Endothelial cell of umbilical vein (primary cell): ENCODE measurements at regions not wholly inside any gene's neighbourhood (a gene's known extent, or its start where the extent isn't known, plus 50 kb on each side); places are given as distances from the start of the nearest gene placed in this dataset.

Experiments
- BruUV-seq: library from RNA; stranded (reverse); fragments of 400-500 nt; replicated peaks from 2 replicates; lab custom pipeline; 2021; lab: Mats Ljungman, UMichigan
- CTCF ChIA-PET: fragments of 300-600, 350-600 bp; sonication (Branson Sonifier 250); formaldehyde crosslinking; loops from one replicate; lab custom pipeline; 2021; ENCODE audit warnings: antibody characterized with exemption, inconsistent platforms; lab: Charles Lee
- POLR2A ChIA-PET: fragments of 300-600, 350-600 bp; sonication (Branson Sonifier 250); formaldehyde crosslinking; loops from one replicate; lab custom pipeline; 2021; ENCODE audit warnings: antibody characterized with exemption, inconsistent platforms; lab: Charles Lee
- DNase-seq: peaks from one replicate; pipeline ENCODE4 v3.0.0-alpha.2; 2011; ENCODE audit warnings: low read depth, low spot score
- FAIRE-seq: peaks from 2 replicates; lab custom pipeline; 2011; peaks lifted over from hg19 to GRCh38; lab: Jason Lieb, UNC
- H2AFZ ChIP-seq: 2 replicates; pipeline ENCODE4 v1.6.0; 2012; ENCODE audit warnings: low read depth, low read length, control low read depth, inconsistent platforms
- H3K27ac ChIP-seq: 2 replicates; pipeline ENCODE4 v1.5.1; 2011; ENCODE audit warnings: low read depth, mild to moderate bottlenecking, control low read depth, low read length, moderate library complexity; ENCODE audit not compliant: insufficient read depth
- H3K27me3 ChIP-seq, 2 experiments: 2 replicates each; pipeline versions ENCODE4 v1.6.0 to v1.6.1; 2011; ENCODE audit warnings: low read length in 2 of 2, mixed read lengths in 1 of 2; ENCODE audit not compliant: control insufficient read depth in 2 of 2, insufficient read depth in 2 of 2
- H3K36me3 ChIP-seq, 2 experiments: 2 replicates in 1 of 2; 3 replicates in 1 of 2; pipeline ENCODE4 v1.5.1; 2011; ENCODE audit warnings: low read length in 2 of 2, mild to moderate bottlenecking in 1 of 2, moderate library complexity in 1 of 2; ENCODE audit not compliant: control insufficient read depth in 2 of 2, insufficient read depth in 2 of 2; ENCODE audit errors: extremely low read depth in 1 of 2
- H3K4me1 ChIP-seq: 3 replicates; pipeline ENCODE4 v1.5.1; 2011; ENCODE audit warnings: mild to moderate bottlenecking, low read length; ENCODE audit not compliant: control insufficient read depth, insufficient read depth; ENCODE audit errors: extremely low read depth
- H3K4me2 ChIP-seq: 2 replicates; pipeline ENCODE4 v1.6.1; 2011; ENCODE audit warnings: low read length, control low read depth, mixed read lengths; ENCODE audit not compliant: insufficient read depth
- H3K4me3 ChIP-seq, 3 experiments: fragments of 200-600 bp in 1 of 3; sonication (generic), shearing (Covaris generic) in 1 of 3; replicated peaks in 1 of 3; 2 replicates each; pipeline ENCODE4 v1.5.1; 2011 to 2016; ENCODE audit warnings: control low read depth in 3 of 3, low read length in 3 of 3, mild to moderate bottlenecking in 2 of 3, inconsistent platforms in 1 of 3, low read depth in 1 of 3, moderate library complexity in 1 of 3; ENCODE audit not compliant: insufficient read depth in 1 of 3
- H3K79me2 ChIP-seq: 2 replicates; pipeline ENCODE4 v1.6.0; 2012; ENCODE audit warnings: low read length, inconsistent platforms; ENCODE audit not compliant: control insufficient read depth, insufficient read depth
- H3K9ac ChIP-seq: replicated peaks from 2 replicates; pipeline ENCODE3; 2011; ENCODE audit warnings: low read length, control low read depth; ENCODE audit not compliant: insufficient read depth; ENCODE audit errors: extremely low read depth
- H3K9me1 ChIP-seq: replicated peaks from 3 replicates; pipeline ENCODE4 v1.6.0; 2011; ENCODE audit warnings: mild to moderate bottlenecking, low read length; ENCODE audit not compliant: control insufficient read depth, insufficient read depth; ENCODE audit errors: extremely low read depth
- H3K9me3 ChIP-seq: replicated peaks from 2 replicates; pipeline ENCODE4 v1.5.1; 2012; ENCODE audit warnings: low read length, inconsistent platforms; ENCODE audit not compliant: control insufficient read depth, insufficient read depth
- H4K20me1 ChIP-seq: replicated peaks from 2 replicates; pipeline ENCODE3; 2011; ENCODE audit warnings: mild to moderate bottlenecking, low read length; ENCODE audit not compliant: control insufficient read depth, insufficient read depth; ENCODE audit errors: extremely low read depth
- EZH2 ChIP-seq: IDR thresholded peaks from 2 replicates; pipeline ENCODE4 v1.6.1; 2012; ENCODE audit warnings: borderline replicate concordance, low read depth, mild to moderate bottlenecking, moderate library complexity, low read length, inconsistent platforms; ENCODE audit not compliant: severe bottlenecking
- FOS ChIP-seq: IDR thresholded peaks from 2 replicates; pipeline ENCODE4 v1.6.1; 2011; ENCODE audit warnings: mild to moderate bottlenecking, low read length, moderate library complexity, borderline replicate concordance; ENCODE audit not compliant: insufficient read depth
- GATA2 ChIP-seq: IDR thresholded peaks from 2 replicates; pipeline ENCODE4 v1.7.0; 2011; ENCODE audit warnings: low read depth, mild to moderate bottlenecking, moderate library complexity, mixed read lengths, low read length; ENCODE audit not compliant: insufficient read length, insufficient read depth
- JUN ChIP-seq: IDR thresholded peaks from 2 replicates; pipeline ENCODE4 v1.6.1; 2011; ENCODE audit warnings: borderline replicate concordance, low read depth; ENCODE audit not compliant: insufficient read length, insufficient read depth
- MYC ChIP-seq: IDR thresholded peaks from one replicate; pipeline ENCODE4 v1.6.1; 2011; ENCODE audit warnings: mild to moderate bottlenecking, low read depth, low read length
- POLR2A ChIP-seq: IDR thresholded peaks from 2 replicates; pipeline ENCODE4 v1.6.1; 2012; ENCODE audit warnings: low read depth, mild to moderate bottlenecking, control low read depth, low read length
- POLR2AphosphoS5 ChIP-seq: IDR thresholded peaks from 2 replicates; pipeline ENCODE4 v1.6.1; 2012; ENCODE audit warnings: low read depth, mild to moderate bottlenecking, control low read depth, low read length, moderate library complexity; ENCODE audit not compliant: insufficient read depth
- dilution Hi-C: fragments of 300-500 bp; cut with MboI; formaldehyde crosslinking; loops from one replicate; pipeline ENCODE4 v1.15.0; 2019; ENCODE audit warnings: low sequenced_read_pairs; ENCODE audit not compliant: extremely low pct_ligation_motif_present
- intact Hi-C: fragments of 100-400 bp; cut with micrococcal nuclease; formaldehyde crosslinking; loops from one replicate; pipeline ENCODE4 v1.10.0; 2022
- TF ChIP-seq, protein P1 (sequence below), 2 donors: IDR thresholded peaks; 1 replicate in 1 of 2; 2 replicates in 1 of 2; pipeline ENCODE4 v1.5.1; 2011; ENCODE audit warnings: low read length in 2 of 2, mild to moderate bottlenecking in 2 of 2, moderate library complexity in 2 of 2, control low read depth in 1 of 2, inconsistent platforms in 1 of 2, low read depth in 1 of 2; ENCODE audit not compliant: insufficient read depth in 1 of 2; ENCODE audit errors: extremely low read depth in 1 of 2
- TF ChIP-seq, protein P2 (sequence below): IDR thresholded peaks from 2 replicates; pipeline ENCODE4 v1.6.1; 2011; ENCODE audit not compliant: insufficient read depth, insufficient read length

DNA sequence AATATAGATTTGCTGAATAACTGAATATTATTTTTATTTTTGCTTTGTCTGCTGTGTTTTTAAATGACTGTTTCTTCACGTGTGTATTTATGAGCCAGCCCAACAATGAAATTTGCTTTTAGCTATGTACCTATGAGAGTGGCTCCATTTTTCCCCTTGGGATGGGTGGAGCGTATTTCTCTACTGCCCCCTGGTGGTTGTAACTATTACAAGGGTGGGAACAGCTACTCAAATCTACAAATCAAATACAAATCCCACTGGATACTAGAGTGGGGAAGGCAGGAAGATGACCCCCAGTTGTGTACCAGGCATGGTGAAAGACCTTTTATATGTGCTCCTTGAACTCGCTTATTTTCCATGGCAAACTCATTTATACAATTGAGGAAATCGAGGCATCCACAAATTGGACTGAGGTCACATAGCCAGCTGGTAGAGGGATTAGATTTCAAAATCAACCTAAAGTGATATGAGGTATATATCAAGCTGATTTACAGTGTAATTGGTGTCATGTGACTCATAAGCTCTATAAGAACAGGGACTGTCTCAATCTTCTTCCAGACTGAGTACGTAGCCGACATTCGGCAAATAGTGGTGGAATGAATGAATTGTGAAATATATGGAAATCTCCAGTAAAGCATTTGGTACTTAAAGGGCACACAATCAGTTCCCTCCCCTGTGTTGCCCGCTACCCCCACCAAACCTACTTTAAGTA, 69.5 kb upstream of the VEPH1 start:
- Histone ChIP-seq H3K79me2 (no peaks in the 10 kb centered on the region), H3K27ac (no peak overlapping the region)
- POLR2A ChIA-PET: interaction anchor here (0.7 to 1.3 kb wide), 2 partner anchors 41 to 44 kb away, joined by 3 to 23 read pairs; no protein-coding TSS in a partner anchor

DNA sequence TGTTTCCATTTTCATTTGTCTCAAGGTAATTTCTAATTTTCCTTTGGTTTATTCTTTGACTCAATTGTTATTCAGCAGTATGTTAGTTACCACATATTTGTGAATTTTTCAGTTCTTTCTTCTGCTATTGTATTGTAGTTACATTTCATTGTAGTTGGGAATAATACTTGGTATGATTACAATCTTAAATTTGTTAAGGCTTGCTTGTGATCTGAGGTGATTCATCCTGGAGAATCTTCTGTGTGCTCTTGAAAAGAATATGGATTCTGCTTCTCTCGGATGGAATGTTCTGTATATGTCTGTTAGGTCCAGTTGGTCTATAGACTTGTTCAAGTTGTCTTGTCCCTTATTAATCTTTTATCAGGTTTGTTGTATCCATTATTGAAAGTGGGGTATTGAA, 63.4 kb upstream of the VEPH1 start:
- H3K4me3 ChIP-seq: no peak overlapping the region
- POLR2A ChIA-PET: no interaction called here
- no peaks in the 10 kb centered on the region for H3K36me3 ChIP-seq
- no peaks in the 10 kb centered on the region for H3K9me1 ChIP-seq
- FAIRE-seq (no peak), DNase-seq (no peak)
- CTCF ChIA-PET: interaction anchor here (2.2 kb wide), 1 partner anchor 10 kb away, joined by 7 read pairs; no protein-coding TSS in a partner anchor
- intact Hi-C loops: no loop called here
- H3K9me3 ChIP-seq: no peaks in the 10 kb centered on the region
- no peaks in the 10 kb centered on the region for H3K79me2 ChIP-seq
- no TSS peak for BruUV-seq
- no peak overlapping the region for H3K9ac ChIP-seq
- no peak overlapping the region for H3K4me2 ChIP-seq
- TF ChIP-seq, protein P1, sequence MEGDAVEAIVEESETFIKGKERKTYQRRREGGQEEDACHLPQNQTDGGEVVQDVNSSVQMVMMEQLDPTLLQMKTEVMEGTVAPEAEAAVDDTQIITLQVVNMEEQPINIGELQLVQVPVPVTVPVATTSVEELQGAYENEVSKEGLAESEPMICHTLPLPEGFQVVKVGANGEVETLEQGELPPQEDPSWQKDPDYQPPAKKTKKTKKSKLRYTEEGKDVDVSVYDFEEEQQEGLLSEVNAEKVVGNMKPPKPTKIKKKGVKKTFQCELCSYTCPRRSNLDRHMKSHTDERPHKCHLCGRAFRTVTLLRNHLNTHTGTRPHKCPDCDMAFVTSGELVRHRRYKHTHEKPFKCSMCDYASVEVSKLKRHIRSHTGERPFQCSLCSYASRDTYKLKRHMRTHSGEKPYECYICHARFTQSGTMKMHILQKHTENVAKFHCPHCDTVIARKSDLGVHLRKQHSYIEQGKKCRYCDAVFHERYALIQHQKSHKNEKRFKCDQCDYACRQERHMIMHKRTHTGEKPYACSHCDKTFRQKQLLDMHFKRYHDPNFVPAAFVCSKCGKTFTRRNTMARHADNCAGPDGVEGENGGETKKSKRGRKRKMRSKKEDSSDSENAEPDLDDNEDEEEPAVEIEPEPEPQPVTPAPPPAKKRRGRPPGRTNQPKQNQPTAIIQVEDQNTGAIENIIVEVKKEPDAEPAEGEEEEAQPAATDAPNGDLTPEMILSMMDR (IDR thresholded peaks at IDR 0.05; ENCODE audit: extremely low read depth in 1 of 2, insufficient read depth in 1 of 2, low read depth in 1 of 2, low read length in 2 of 2): no peak
- no peak for TF ChIP-seq POLR2AphosphoS5
- no peak for TF ChIP-seq GATA2
- no peak for TF ChIP-seq POLR2A
- TF ChIP-seq, protein P2, sequence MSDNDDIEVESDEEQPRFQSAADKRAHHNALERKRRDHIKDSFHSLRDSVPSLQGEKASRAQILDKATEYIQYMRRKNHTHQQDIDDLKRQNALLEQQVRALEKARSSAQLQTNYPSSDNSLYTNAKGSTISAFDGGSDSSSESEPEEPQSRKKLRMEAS: no peak
- no peak for TF ChIP-seq FOS
- TF ChIP-seq JUN: no peak
- TF ChIP-seq EZH2: no peak
- no peak for TF ChIP-seq MYC
- no peaks in the 10 kb centered on the region for H3K4me1 ChIP-seq
- H3K27me3 ChIP-seq: no peaks in the 10 kb centered on the region
- H4K20me1 ChIP-seq: no peaks in the 10 kb centered on the region
- H2AFZ ChIP-seq: no peak overlapping the region
- dilution Hi-C loops: no loop called here
- no peak overlapping the region for H3K27ac ChIP-seq

More for the DNA sequence above, 69.5 kb upstream of the VEPH1 start:
- H3K27me3 ChIP-seq: no peaks in the 10 kb centered on the region
- intact Hi-C loops: loop anchor here (1.0 to 10.0 kb wide), 6 partner anchors 30 to 368 kb away; no protein-coding TSS in a partner anchor
- H3K9me3 ChIP-seq: no peaks in the 10 kb centered on the region
- peak; percentile 52 for FAIRE-seq
- TF ChIP-seq, protein P1 (IDR thresholded peaks at IDR 0.05; ENCODE audit: extremely low read depth in 1 of 2, insufficient read depth in 1 of 2, low read depth in 1 of 2, low read length in 2 of 2): peak; percentile 71 to 75
- TF ChIP-seq GATA2: no peak
- H4K20me1 ChIP-seq: no peaks in the 10 kb centered on the region
- no TSS peak for BruUV-seq
- dilution Hi-C loops: no loop called here
- CTCF ChIA-PET: interaction anchor here (0.6 to 5.1 kb wide), 46 partner anchors 9 to 962 kb away, joined by 3 to 457 read pairs (median 4); partner anchors contain the start of gene VEPH1
- no peaks in the 10 kb centered on the region for H3K36me3 ChIP-seq
- no peak overlapping the region for H3K4me2 ChIP-seq
- H3K4me3 ChIP-seq: no peak overlapping the region
- H2AFZ ChIP-seq: peak overlapping the region; percentile 19
- no peaks in the 10 kb centered on the region for H3K4me1 ChIP-seq
- no peak overlapping the region for H3K9ac ChIP-seq
- DNase-seq: peak; percentile 83
- no peaks in the 10 kb centered on the region for H3K9me1 ChIP-seq
